OCI-LY1 (cell line): ENCODE measurements at regions not wholly inside any gene's neighbourhood (a gene's known extent, or its start where the extent isn't known, plus 50 kb on each side); places are given as distances from the start of the nearest gene placed in this dataset.

Experiments
- EZH2 ChIP-seq: fragments of 200-600 bp; sonication (generic), shearing (Covaris generic); IDR thresholded peaks from 2 replicates; pipeline ENCODE4 v1.8.0; 2017; ENCODE audit warnings: borderline replicate concordance, mixed run types, mild to moderate bottlenecking, antibody characterized with exemption, low read length, moderate library complexity, mixed read lengths
- TF ChIP-seq, protein P1 (sequence below): fragments of 200-600 bp; sonication (generic), shearing (Covaris generic); IDR thresholded peaks from 2 replicates; pipeline ENCODE4 v1.5.1; 2017; ENCODE audit warnings: mild to moderate bottlenecking, antibody characterized with exemption, low read length, moderate library complexity, mixed read lengths

GRCh38 chr4:135015771-135016170 is 814.2 kb upstream of the PABPC4L start:
- no peak for TF ChIP-seq EZH2
- TF ChIP-seq, protein P1, sequence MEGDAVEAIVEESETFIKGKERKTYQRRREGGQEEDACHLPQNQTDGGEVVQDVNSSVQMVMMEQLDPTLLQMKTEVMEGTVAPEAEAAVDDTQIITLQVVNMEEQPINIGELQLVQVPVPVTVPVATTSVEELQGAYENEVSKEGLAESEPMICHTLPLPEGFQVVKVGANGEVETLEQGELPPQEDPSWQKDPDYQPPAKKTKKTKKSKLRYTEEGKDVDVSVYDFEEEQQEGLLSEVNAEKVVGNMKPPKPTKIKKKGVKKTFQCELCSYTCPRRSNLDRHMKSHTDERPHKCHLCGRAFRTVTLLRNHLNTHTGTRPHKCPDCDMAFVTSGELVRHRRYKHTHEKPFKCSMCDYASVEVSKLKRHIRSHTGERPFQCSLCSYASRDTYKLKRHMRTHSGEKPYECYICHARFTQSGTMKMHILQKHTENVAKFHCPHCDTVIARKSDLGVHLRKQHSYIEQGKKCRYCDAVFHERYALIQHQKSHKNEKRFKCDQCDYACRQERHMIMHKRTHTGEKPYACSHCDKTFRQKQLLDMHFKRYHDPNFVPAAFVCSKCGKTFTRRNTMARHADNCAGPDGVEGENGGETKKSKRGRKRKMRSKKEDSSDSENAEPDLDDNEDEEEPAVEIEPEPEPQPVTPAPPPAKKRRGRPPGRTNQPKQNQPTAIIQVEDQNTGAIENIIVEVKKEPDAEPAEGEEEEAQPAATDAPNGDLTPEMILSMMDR: no peak
